Gastrocnemius medialis (tissue), 4 donors: ENCODE measurements at regions not wholly inside any gene's neighbourhood (a gene's known extent, or its start where the extent isn't known, plus 50 kb on each side); places are given as distances from the start of the nearest gene placed in this dataset.

Experiments
- POLR2A ChIP-seq, 2 donors: fragments of 450-650 bp; IDR thresholded peaks; one replicate each; pipeline ENCODE4 v1.6.1; 2017; ENCODE audit warnings: antibody characterized with exemption in 2 of 2, mild to moderate bottlenecking in 2 of 2, moderate library complexity in 2 of 2
- TF ChIP-seq, protein P1 (sequence below), 5 experiments: fragments of 450-650 bp in 3 of 5; fragments of 200-600 bp in 2 of 5; sonication (generic) in 2 of 5; IDR thresholded peaks in 4 of 5; conservative IDR thresholded peaks in 1 of 5; 1 replicate in 4 of 5; 2 replicates in 1 of 5; pipeline ENCODE4 v1.5.1; 2016 to 2019; ENCODE audit warnings: antibody characterized with exemption in 5 of 5, mild to moderate bottlenecking in 3 of 5, moderate library complexity in 3 of 5

- TF ChIP-seq, protein P1, sequence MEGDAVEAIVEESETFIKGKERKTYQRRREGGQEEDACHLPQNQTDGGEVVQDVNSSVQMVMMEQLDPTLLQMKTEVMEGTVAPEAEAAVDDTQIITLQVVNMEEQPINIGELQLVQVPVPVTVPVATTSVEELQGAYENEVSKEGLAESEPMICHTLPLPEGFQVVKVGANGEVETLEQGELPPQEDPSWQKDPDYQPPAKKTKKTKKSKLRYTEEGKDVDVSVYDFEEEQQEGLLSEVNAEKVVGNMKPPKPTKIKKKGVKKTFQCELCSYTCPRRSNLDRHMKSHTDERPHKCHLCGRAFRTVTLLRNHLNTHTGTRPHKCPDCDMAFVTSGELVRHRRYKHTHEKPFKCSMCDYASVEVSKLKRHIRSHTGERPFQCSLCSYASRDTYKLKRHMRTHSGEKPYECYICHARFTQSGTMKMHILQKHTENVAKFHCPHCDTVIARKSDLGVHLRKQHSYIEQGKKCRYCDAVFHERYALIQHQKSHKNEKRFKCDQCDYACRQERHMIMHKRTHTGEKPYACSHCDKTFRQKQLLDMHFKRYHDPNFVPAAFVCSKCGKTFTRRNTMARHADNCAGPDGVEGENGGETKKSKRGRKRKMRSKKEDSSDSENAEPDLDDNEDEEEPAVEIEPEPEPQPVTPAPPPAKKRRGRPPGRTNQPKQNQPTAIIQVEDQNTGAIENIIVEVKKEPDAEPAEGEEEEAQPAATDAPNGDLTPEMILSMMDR (IDR thresholded peaks at IDR 0.05 in 4 of 5, conservative IDR thresholded peaks at IDR 0.05 in 1 of 5): no peak
- TF ChIP-seq POLR2A (IDR thresholded peaks at IDR 0.05): no peak
Observed at GRCh38 chr18:51955136-51955535, 384.9 kb upstream of the DCC start.
